SK-N-SH (cell line): ENCODE measurements at regions not wholly inside any gene's neighbourhood (a gene's known extent, or its start where the extent isn't known, plus 50 kb on each side); places are given as distances from the start of the nearest gene placed in this dataset.

Experiments
- CHD2 ChIP-seq: fragments of 150-350 bp; IDR thresholded peaks from 2 replicates; pipeline ENCODE4 v1.6.1; 2018; ENCODE audit warnings: low read length; ENCODE audit not compliant: partially characterized antibody
- EP300 ChIP-seq, 2 experiments: IDR thresholded peaks; 2 replicates each; pipeline versions ENCODE4 v1.4.0 to v1.6.1; 2012; ENCODE audit warnings: borderline replicate concordance in 1 of 2, low read depth in 1 of 2, low read length in 1 of 2
- EZH2phosphoT487 ChIP-seq: fragments of 200-600 bp; sonication (generic); IDR thresholded peaks from 2 replicates; pipeline ENCODE4 v1.6.1; 2017; ENCODE audit warnings: low read depth, mixed run types, mild to moderate bottlenecking, antibody characterized with exemption, moderate library complexity, borderline replicate concordance
- FOSL2 ChIP-seq: IDR thresholded peaks from 2 replicates; pipeline ENCODE4 v1.4.0; 2012; ENCODE audit warnings: low read depth, mild to moderate bottlenecking, moderate library complexity, borderline replicate concordance
- GABPA ChIP-seq: IDR thresholded peaks from 2 replicates; pipeline ENCODE4 v1.4.0; 2012; ENCODE audit warnings: low read depth, mild to moderate bottlenecking
- MEF2A ChIP-seq: IDR thresholded peaks from 2 replicates; pipeline ENCODE4 v1.4.0; 2012; ENCODE audit warnings: low read depth, borderline replicate concordance
- NRF1 ChIP-seq: IDR thresholded peaks from 2 replicates; pipeline ENCODE4 v1.6.1; 2012; ENCODE audit warnings: low read depth, mild to moderate bottlenecking, low read length
- POLR2AphosphoS5 ChIP-seq: IDR thresholded peaks from 2 replicates; pipeline ENCODE4 v1.6.1; 2012; ENCODE audit warnings: low read depth, low read length
- SIN3A ChIP-seq: IDR thresholded peaks from 2 replicates; pipeline ENCODE4 v1.6.1; 2012; ENCODE audit warnings: low read depth, mild to moderate bottlenecking, low read length, moderate library complexity, borderline replicate concordance
- TAF1 ChIP-seq: IDR thresholded peaks from 2 replicates; pipeline ENCODE4 v1.6.1; 2012; ENCODE audit warnings: low read depth, mild to moderate bottlenecking, low read length, moderate library complexity, borderline replicate concordance
- TCF12 ChIP-seq: IDR thresholded peaks from 2 replicates; pipeline ENCODE4 v1.4.0; 2012
- TF ChIP-seq, protein P1 (sequence below): IDR thresholded peaks from 2 replicates; pipeline ENCODE4 v1.6.1; 2012; ENCODE audit warnings: mild to moderate bottlenecking, low read depth, low read length, moderate library complexity
- TF ChIP-seq, protein P2 (sequence below): fragments of 200-600 bp; sonication (generic); IDR thresholded peaks from 2 replicates; pipeline ENCODE4 v1.6.1; 2017; ENCODE audit warnings: antibody characterized with exemption, mild to moderate bottlenecking, moderate library complexity
- TF ChIP-seq, protein P3 (sequence below): IDR thresholded peaks from 2 replicates; pipeline ENCODE4; 2012

DNA sequence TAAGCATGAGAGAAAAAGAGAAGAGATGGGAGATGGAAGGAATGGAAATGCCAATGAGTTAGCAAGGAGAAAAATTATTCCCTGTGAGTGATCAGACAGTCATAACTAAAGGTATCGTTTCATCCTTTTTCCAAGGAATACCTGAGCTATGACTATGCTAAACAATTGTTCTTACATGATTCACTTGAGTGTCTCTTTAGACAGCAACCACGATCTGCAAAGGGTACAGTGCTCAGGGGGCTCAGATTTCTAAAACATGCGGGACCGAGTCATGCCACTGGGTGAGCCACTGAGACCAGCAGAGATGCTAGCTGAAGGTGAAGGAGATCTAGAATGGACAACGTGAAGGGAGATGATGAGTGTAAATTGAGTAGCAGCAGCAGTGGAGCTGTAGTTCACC lies 78.0 kb upstream of the CTTNBP2 start:
- no peak for TF ChIP-seq CHD2
- TF ChIP-seq EP300 (IDR thresholded peaks at IDR 0.05; ENCODE audit: borderline replicate concordance in 1 of 2, low read depth in 1 of 2, low read length in 1 of 2): no peak
- TF ChIP-seq POLR2AphosphoS5: no peak
- TF ChIP-seq, protein P1, sequence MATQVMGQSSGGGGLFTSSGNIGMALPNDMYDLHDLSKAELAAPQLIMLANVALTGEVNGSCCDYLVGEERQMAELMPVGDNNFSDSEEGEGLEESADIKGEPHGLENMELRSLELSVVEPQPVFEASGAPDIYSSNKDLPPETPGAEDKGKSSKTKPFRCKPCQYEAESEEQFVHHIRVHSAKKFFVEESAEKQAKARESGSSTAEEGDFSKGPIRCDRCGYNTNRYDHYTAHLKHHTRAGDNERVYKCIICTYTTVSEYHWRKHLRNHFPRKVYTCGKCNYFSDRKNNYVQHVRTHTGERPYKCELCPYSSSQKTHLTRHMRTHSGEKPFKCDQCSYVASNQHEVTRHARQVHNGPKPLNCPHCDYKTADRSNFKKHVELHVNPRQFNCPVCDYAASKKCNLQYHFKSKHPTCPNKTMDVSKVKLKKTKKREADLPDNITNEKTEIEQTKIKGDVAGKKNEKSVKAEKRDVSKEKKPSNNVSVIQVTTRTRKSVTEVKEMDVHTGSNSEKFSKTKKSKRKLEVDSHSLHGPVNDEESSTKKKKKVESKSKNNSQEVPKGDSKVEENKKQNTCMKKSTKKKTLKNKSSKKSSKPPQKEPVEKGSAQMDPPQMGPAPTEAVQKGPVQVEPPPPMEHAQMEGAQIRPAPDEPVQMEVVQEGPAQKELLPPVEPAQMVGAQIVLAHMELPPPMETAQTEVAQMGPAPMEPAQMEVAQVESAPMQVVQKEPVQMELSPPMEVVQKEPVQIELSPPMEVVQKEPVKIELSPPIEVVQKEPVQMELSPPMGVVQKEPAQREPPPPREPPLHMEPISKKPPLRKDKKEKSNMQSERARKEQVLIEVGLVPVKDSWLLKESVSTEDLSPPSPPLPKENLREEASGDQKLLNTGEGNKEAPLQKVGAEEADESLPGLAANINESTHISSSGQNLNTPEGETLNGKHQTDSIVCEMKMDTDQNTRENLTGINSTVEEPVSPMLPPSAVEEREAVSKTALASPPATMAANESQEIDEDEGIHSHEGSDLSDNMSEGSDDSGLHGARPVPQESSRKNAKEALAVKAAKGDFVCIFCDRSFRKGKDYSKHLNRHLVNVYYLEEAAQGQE: no peak
- TF ChIP-seq MEF2A: no peak
- TF ChIP-seq, protein P2, sequence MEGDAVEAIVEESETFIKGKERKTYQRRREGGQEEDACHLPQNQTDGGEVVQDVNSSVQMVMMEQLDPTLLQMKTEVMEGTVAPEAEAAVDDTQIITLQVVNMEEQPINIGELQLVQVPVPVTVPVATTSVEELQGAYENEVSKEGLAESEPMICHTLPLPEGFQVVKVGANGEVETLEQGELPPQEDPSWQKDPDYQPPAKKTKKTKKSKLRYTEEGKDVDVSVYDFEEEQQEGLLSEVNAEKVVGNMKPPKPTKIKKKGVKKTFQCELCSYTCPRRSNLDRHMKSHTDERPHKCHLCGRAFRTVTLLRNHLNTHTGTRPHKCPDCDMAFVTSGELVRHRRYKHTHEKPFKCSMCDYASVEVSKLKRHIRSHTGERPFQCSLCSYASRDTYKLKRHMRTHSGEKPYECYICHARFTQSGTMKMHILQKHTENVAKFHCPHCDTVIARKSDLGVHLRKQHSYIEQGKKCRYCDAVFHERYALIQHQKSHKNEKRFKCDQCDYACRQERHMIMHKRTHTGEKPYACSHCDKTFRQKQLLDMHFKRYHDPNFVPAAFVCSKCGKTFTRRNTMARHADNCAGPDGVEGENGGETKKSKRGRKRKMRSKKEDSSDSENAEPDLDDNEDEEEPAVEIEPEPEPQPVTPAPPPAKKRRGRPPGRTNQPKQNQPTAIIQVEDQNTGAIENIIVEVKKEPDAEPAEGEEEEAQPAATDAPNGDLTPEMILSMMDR: no peak
- TF ChIP-seq TAF1: no peak
- TF ChIP-seq TCF12: no peak
- no peak for TF ChIP-seq NRF1
- TF ChIP-seq FOSL2: no peak
- TF ChIP-seq, protein P3, sequence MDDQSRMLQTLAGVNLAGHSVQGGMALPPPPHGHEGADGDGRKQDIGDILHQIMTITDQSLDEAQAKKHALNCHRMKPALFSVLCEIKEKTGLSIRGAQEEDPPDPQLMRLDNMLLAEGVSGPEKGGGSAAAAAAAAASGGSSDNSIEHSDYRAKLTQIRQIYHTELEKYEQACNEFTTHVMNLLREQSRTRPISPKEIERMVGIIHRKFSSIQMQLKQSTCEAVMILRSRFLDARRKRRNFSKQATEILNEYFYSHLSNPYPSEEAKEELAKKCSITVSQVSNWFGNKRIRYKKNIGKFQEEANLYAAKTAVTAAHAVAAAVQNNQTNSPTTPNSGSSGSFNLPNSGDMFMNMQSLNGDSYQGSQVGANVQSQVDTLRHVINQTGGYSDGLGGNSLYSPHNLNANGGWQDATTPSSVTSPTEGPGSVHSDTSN: no peak
- no peak for TF ChIP-seq SIN3A
- TF ChIP-seq EZH2phosphoT487: no peak
- TF ChIP-seq GABPA: no peak
